IMR-90 (cell line): ENCODE measurements at regions not wholly inside any gene's neighbourhood (a gene's known extent, or its start where the extent isn't known, plus 50 kb on each side); places are given as distances from the start of the nearest gene placed in this dataset.

ENCODE experiments used
- ATAC-seq: fragments of 200-7000 bp; cut with Tn5 transposase; 2 replicates; pipeline ENCODE4 v1.9.1; 2020; ENCODE audit warnings: low read depth, mild to moderate bottlenecking, moderate library complexity
- BruUV-seq: library from RNA; stranded (reverse); fragments of 400-500 nt; replicated peaks from 2 replicates; lab custom pipeline; 2021; lab: Mats Ljungman, UMichigan
- CTCF ChIA-PET: fragments of 300-600 bp; formaldehyde crosslinking; extraction: SDS; loops from one replicate; lab custom pipeline; 2021; ENCODE audit warnings: antibody characterized with exemption; lab: Yijun Ruan, JAX
- POLR2A ChIA-PET: fragments of 300-600 bp; sonication (Branson Sonifier 250); formaldehyde crosslinking; loops from one replicate; lab custom pipeline; 2022; ENCODE audit warnings: antibody characterized with exemption; ENCODE audit not compliant: unreplicated experiment; lab: Charles Lee
- DNase-seq: peaks from one replicate; pipeline ENCODE4 v3.0.0; 2013
- H2AFZ ChIP-seq: replicated peaks from 2 replicates; pipeline ENCODE3; 2013; ENCODE audit warnings: low read length, mild to moderate bottlenecking; ENCODE audit not compliant: poor library complexity
- H2AK5ac ChIP-seq: 2 replicates; pipeline ENCODE4 v1.6.1; 2013; ENCODE audit warnings: low read depth, low read length, inconsistent platforms
- H2AK9ac ChIP-seq: replicated peaks from 2 replicates; pipeline ENCODE3; 2013; ENCODE audit warnings: mild to moderate bottlenecking, low read depth, low read length, moderate library complexity; ENCODE audit not compliant: poor library complexity
- H2BK120ac ChIP-seq: 2 replicates; pipeline ENCODE4 v1.6.1; 2013; ENCODE audit warnings: low read depth, low read length, inconsistent platforms
- H2BK15ac ChIP-seq: 3 replicates; pipeline ENCODE4 v1.6.1; 2013; ENCODE audit warnings: low read depth, low read length, inconsistent platforms
- H2BK20ac ChIP-seq: 2 replicates; pipeline ENCODE4 v1.6.1; 2013; ENCODE audit warnings: low read depth, mild to moderate bottlenecking, inconsistent platforms, low read length, moderate library complexity
- H2BK5ac ChIP-seq: 2 replicates; pipeline ENCODE4 v1.6.1; 2013; ENCODE audit warnings: mild to moderate bottlenecking, low read depth, low read length, inconsistent platforms; ENCODE audit not compliant: poor library complexity, severe bottlenecking
- H3K14ac ChIP-seq: replicated peaks from 2 replicates; pipeline ENCODE4 v1.6.1; 2013; ENCODE audit warnings: low read depth, low read length, inconsistent platforms
- H3K18ac ChIP-seq: 2 replicates; pipeline ENCODE4 v1.6.1; 2013; ENCODE audit warnings: low read depth, low read length, control low read depth
- H3K23ac ChIP-seq: 2 replicates; pipeline ENCODE4 v1.6.1; 2013; ENCODE audit warnings: low read depth, low read length, inconsistent platforms
- H3K27ac ChIP-seq: 2 replicates; pipeline ENCODE4 v1.5.1; 2013; ENCODE audit warnings: mild to moderate bottlenecking, control low read depth, low read length; ENCODE audit not compliant: insufficient read depth
- H3K27me3 ChIP-seq: 2 replicates; pipeline ENCODE4 v1.6.1; 2013; ENCODE audit warnings: low read length; ENCODE audit not compliant: control insufficient read depth, insufficient read depth
- H3K36me3 ChIP-seq: 2 replicates; pipeline ENCODE4 v1.6.1; 2013; ENCODE audit warnings: low read length, mixed read lengths; ENCODE audit not compliant: control insufficient read depth, insufficient read depth
- H3K4ac ChIP-seq: 2 replicates; pipeline ENCODE4 v1.6.1; 2013; ENCODE audit warnings: low read depth, low read length, inconsistent platforms
- H3K4me1 ChIP-seq: 2 replicates; pipeline ENCODE4 v1.6.1; 2013; ENCODE audit warnings: low read length, mixed read lengths; ENCODE audit not compliant: control insufficient read depth, insufficient read depth
- H3K4me2 ChIP-seq: 2 replicates; pipeline ENCODE4 v1.6.1; 2013; ENCODE audit warnings: low read depth, mild to moderate bottlenecking, control low read depth, low read length, moderate library complexity
- H3K4me3 ChIP-seq: 2 replicates; pipeline ENCODE4 v1.5.1; 2013; ENCODE audit warnings: low read depth, mild to moderate bottlenecking, control low read depth, low read length, moderate library complexity; ENCODE audit not compliant: insufficient read depth
- H3K56ac ChIP-seq: 2 replicates; pipeline ENCODE4 v1.6.1; 2013; ENCODE audit warnings: low read length, inconsistent platforms; ENCODE audit not compliant: insufficient read depth; ENCODE audit errors: extremely low read depth
- H3K79me1 ChIP-seq, 2 experiments: 2 replicates each; pipeline ENCODE4 v1.6.1; 2013; ENCODE audit warnings: low read length in 2 of 2, inconsistent platforms in 1 of 2, low read depth in 1 of 2
- H3K9ac ChIP-seq: 2 replicates; pipeline ENCODE4 v1.6.1; 2013; ENCODE audit warnings: low read depth, low read length, control low read depth
- H3K9me1 ChIP-seq: 2 replicates; pipeline ENCODE4 v1.6.1; 2013; ENCODE audit warnings: low read length, inconsistent platforms; ENCODE audit not compliant: insufficient read depth
- H3K9me3 ChIP-seq: 2 replicates; pipeline ENCODE4 v1.6.1; 2013; ENCODE audit warnings: low read length; ENCODE audit not compliant: control insufficient read depth, insufficient read depth
- H4K20me1 ChIP-seq: 2 replicates; pipeline ENCODE4 v1.6.1; 2013; ENCODE audit warnings: low read length, inconsistent platforms; ENCODE audit not compliant: insufficient read depth
- H4K5ac ChIP-seq: 2 replicates; pipeline ENCODE4 v1.6.1; 2013; ENCODE audit warnings: mild to moderate bottlenecking, low read depth, low read length, control low read depth
- H4K8ac ChIP-seq, 2 experiments: 2 replicates each; pipeline ENCODE4 v1.6.1; 2013; ENCODE audit warnings: low read depth in 2 of 2, low read length in 2 of 2, control low read depth in 1 of 2, inconsistent platforms in 1 of 2
- H4K91ac ChIP-seq: 2 replicates; pipeline ENCODE4 v1.6.1; 2013; ENCODE audit warnings: low read depth, low read length, inconsistent platforms; ENCODE audit not compliant: insufficient read depth
- BHLHE40 ChIP-seq: fragments of 150-350 bp; IDR thresholded peaks from 2 replicates; pipeline ENCODE4 v1.6.1; 2016; ENCODE audit warnings: mild to moderate bottlenecking, low read depth, low read length
- CEBPB ChIP-seq: IDR thresholded peaks from 2 replicates; pipeline ENCODE4 v1.6.1; 2012; ENCODE audit warnings: low read depth, low read length, improper control_type of control experiment
- MAFK ChIP-seq: IDR thresholded peaks from 2 replicates; pipeline ENCODE4 v1.6.1; 2012; ENCODE audit warnings: low read depth, low read length, improper control_type of control experiment
- MAZ ChIP-seq: IDR thresholded peaks from 2 replicates; pipeline ENCODE4 v1.6.1; 2012; ENCODE audit warnings: low read depth, mild to moderate bottlenecking, low read length, improper control_type of control experiment, moderate library complexity, borderline replicate concordance
- MXI1 ChIP-seq: IDR thresholded peaks from 2 replicates; pipeline ENCODE4 v1.6.1; 2012; ENCODE audit warnings: low read depth, mild to moderate bottlenecking, low read length, moderate library complexity, borderline replicate concordance
- NFE2L2 ChIP-seq: fragments of 150-350 bp; IDR thresholded peaks from 2 replicates; pipeline ENCODE4 v1.6.1; 2016; ENCODE audit warnings: low read depth, mild to moderate bottlenecking, low read length
- RAD21 ChIP-seq: IDR thresholded peaks from 2 replicates; pipeline ENCODE4 v1.6.1; 2012; ENCODE audit warnings: low read length, improper control_type of control experiment
- RCOR1 ChIP-seq: IDR thresholded peaks from 2 replicates; pipeline ENCODE4 v1.6.1; 2012; ENCODE audit warnings: mild to moderate bottlenecking, low read length, improper control_type of control experiment; ENCODE audit not compliant: insufficient replicate concordance
- SMC3 ChIP-seq: fragments of 150-350 bp; IDR thresholded peaks from 2 replicates; pipeline ENCODE4 v1.6.1; 2016; ENCODE audit warnings: low read depth, mild to moderate bottlenecking, antibody characterized with exemption, low read length, moderate library complexity
- WGBS, 2 experiments: methylation state at CpG; one replicate each; pipeline versions ENCODE4 v1.1.5 to v1.1.7; 2013; ENCODE audit warnings: missing lambda C conversion rate in 2 of 2; ENCODE audit not compliant: insufficient read length in 1 of 2; ENCODE audit errors: extremely low coverage in 2 of 2; 5-methylcytosine and 5-hydroxymethylcytosine counted together
- dilution Hi-C: fragments of 300-500 bp; cut with HindIII; formaldehyde crosslinking; loops from one replicate; pipeline ENCODE4 v1.14.3; 2018; ENCODE audit warnings: low sequenced_read_pairs; ENCODE audit not compliant: unreplicated experiment
- in situ Hi-C: fragments of 300-500 bp; cut with MboI; formaldehyde crosslinking; loops from 3 replicates; pipeline ENCODE4 v1.14.3; 2019; ENCODE audit warnings: low sequenced_read_pairs, inconsistent platforms, mixed read lengths
- intact Hi-C: fragments of 100-400 bp; cut with micrococcal nuclease; formaldehyde crosslinking; loops from 2 replicates; pipeline ENCODE4 v1.10.0; 2022

GRCh38 chr12:72777806-72778205 lies 505.6 kb downstream of the TRHDE start:
- Histone ChIP-seq H3K4me1 (no peaks in the 10 kb centered on the region), H3K56ac (no peak overlapping the region), H2AK5ac (no peak overlapping the region), H3K36me3 (no peaks in the 10 kb centered on the region), H4K8ac (no peak overlapping the region), H2BK5ac (no peak overlapping the region), H3K4me2 (no peak overlapping the region), H3K9ac (no peak overlapping the region), H2AFZ (no peak overlapping the region), H3K79me1 (no peaks in the 10 kb centered on the region), H3K4ac (no peak overlapping the region), H2BK15ac (no peak overlapping the region), H3K14ac (no peak overlapping the region), H2BK20ac (no peak overlapping the region), H3K18ac (no peak overlapping the region), H2AK9ac (no peak overlapping the region), H3K27ac (no peak overlapping the region), H4K5ac (no peak overlapping the region), H4K91ac (no peak overlapping the region), H3K4me3 (no peak overlapping the region), H3K9me1 (no peaks in the 10 kb centered on the region), H3K9me3 (peaks cover 4% of the 10 kb centered on the region; the same call in 1 of the 2 replicates), H2BK120ac (no peak overlapping the region), H3K23ac (no peak overlapping the region), H4K20me1 (no peaks in the 10 kb centered on the region), H3K27me3 (no peaks in the 10 kb centered on the region)
- WGBS, 2 experiments, result no CpG with 5 or more reads among the region's 1 CpG
- BruUV-seq, result no TSS peak
- intact Hi-C loops (no loop called here), dilution Hi-C loops (no loop called here), in situ Hi-C loops (no loop called here)
- DNase-seq (no peak), ATAC-seq (no peak)
- ChIA-PET CTCF (no interaction called here), POLR2A (no interaction called here)
- TF ChIP-seq MXI1 (no peak), BHLHE40 (no peak), RCOR1 (no peak), NFE2L2 (no peak), RAD21 (no peak), SMC3 (no peak), CEBPB (no peak), MAZ (no peak), MAFK (no peak)
